ENCODE measurements at regions not wholly inside any gene's neighbourhood (a gene's known extent, or its start where the extent isn't known, plus 50 kb on each side); places are given as distances from the start of the nearest gene placed in this dataset.

DNA sequence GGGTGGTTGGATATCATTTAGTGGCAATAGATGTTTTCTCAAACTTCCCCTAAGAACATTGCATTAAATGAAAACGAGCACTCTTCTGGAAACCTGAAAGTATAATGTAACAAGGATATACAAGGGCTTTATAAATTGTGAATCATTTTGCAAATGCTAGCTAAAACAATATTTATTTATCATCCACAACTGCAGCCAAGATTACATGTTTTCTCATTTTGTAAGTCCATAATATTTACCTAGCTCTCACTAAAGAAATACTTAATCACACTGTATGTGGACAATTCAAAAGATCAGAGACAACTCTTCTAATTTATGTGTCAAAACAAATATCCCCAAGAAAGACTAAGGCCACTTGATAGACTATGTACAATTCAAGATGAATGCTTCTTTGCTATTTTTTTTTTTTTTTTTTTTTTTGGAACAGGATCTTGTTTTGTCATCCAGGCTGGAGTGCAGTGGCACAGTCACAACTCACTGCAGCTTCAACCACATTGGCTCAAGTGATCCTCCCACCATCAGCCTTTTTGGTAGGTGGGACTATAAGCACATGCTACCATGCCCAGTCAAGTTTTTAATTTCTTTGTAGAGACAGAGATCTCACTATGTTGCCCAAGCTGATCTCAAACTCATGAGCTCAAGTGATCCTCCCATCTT, 427.7 kb upstream of the THBS1 start:
- Histone ChIP-seq H3K27ac (ENCODE audit: low read depth, low read length) (no peak overlapping the region), H3K4me2 (ENCODE audit: low read length) (no peak overlapping the region), H3K4me1 (ENCODE audit: control insufficient read depth, low read length) (no peaks in the 10 kb centered on the region), H3K79me2 (ENCODE audit: control insufficient read depth, low read length) (no peaks in the 10 kb centered on the region), H3K9me2 (replicated peaks; ENCODE audit: control insufficient read depth, low read length) (no peaks in the 10 kb centered on the region), H4K20me1 (ENCODE audit: control insufficient read depth, insufficient read depth, low read depth, low read length) (no peaks in the 10 kb centered on the region), H3K27me3 (ENCODE audit: control insufficient read depth, low read length) (no peaks in the 10 kb centered on the region), H3F3A (ENCODE audit: control insufficient read depth, insufficient read depth) (no peaks in the 10 kb centered on the region), H3K9me3 (ENCODE audit: control insufficient read depth, insufficient read depth, low read length) (no peaks in the 10 kb centered on the region), H3K4me3 (ENCODE audit: low read length) (no peak overlapping the region), H3K36me3 (ENCODE audit: control insufficient read depth, low read length) (no peaks in the 10 kb centered on the region)
- no peak for TF ChIP-seq EZH2phosphoT487 (IDR thresholded peaks at IDR 0.05; ENCODE audit: borderline replicate concordance, low read length)
- TF ChIP-seq, protein P1, sequence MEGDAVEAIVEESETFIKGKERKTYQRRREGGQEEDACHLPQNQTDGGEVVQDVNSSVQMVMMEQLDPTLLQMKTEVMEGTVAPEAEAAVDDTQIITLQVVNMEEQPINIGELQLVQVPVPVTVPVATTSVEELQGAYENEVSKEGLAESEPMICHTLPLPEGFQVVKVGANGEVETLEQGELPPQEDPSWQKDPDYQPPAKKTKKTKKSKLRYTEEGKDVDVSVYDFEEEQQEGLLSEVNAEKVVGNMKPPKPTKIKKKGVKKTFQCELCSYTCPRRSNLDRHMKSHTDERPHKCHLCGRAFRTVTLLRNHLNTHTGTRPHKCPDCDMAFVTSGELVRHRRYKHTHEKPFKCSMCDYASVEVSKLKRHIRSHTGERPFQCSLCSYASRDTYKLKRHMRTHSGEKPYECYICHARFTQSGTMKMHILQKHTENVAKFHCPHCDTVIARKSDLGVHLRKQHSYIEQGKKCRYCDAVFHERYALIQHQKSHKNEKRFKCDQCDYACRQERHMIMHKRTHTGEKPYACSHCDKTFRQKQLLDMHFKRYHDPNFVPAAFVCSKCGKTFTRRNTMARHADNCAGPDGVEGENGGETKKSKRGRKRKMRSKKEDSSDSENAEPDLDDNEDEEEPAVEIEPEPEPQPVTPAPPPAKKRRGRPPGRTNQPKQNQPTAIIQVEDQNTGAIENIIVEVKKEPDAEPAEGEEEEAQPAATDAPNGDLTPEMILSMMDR (IDR thresholded peaks at IDR 0.05; ENCODE audit: low read depth, low read length, poor library complexity, severe bottlenecking), result no peak

DNA sequence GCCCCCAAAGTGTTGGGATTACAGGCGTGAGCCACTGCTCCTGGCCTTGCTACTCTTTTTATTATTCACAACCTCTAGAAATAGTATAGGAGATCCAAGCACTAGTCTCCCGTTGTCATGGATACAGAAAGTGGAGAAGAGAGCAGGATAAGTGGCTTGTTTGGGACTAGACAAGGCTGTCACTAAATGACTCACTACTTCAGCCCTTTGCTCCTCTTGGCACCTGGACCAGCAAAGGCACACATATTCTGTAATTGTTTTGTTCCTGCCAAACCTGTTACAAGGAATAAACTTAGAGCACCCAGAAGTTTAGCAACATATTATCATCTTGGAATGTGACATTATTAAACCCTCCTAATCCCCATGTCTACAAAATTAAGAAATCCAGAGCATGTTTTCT, 427.2 kb upstream of the THBS1 start:
- no peak overlapping the region for H3K4me2 ChIP-seq (ENCODE audit: low read length)

DNA sequence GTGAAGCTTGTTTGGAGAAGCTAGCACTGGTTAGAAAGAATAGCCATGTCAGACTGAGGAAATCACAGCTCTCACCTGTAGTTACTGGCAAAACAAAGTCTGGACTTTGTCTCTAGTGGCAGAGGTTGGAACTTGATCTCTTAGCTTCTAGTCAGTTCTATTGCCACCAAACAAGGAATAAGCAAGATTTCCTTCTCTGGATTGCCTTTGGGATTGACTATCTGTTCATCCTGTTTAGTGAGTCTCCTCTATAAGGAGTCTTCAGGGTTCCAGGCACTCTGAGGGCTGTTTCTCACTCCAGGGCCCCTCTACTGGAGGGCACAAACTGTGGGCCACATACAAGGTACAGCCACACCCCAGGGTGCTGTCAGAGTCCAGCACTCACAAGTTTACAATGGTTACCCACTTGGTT, 426.6 kb upstream of the THBS1 start:
- Histone ChIP-seq H3K9me3 (ENCODE audit: control insufficient read depth, insufficient read depth, low read length) (no peaks in the 10 kb centered on the region), H3K79me2 (ENCODE audit: control insufficient read depth, low read length) (no peaks in the 10 kb centered on the region), H4K20me1 (ENCODE audit: control insufficient read depth, insufficient read depth, low read depth, low read length) (no peaks in the 10 kb centered on the region), H3K36me3 (ENCODE audit: control insufficient read depth, low read length) (no peaks in the 10 kb centered on the region), H3K27ac (ENCODE audit: low read depth, low read length) (no peak overlapping the region), H3K4me3 (ENCODE audit: low read length) (no peak overlapping the region), H3K27me3 (ENCODE audit: control insufficient read depth, low read length) (no peaks in the 10 kb centered on the region), H3K9me2 (replicated peaks; ENCODE audit: control insufficient read depth, low read length) (no peaks in the 10 kb centered on the region), H3K4me1 (ENCODE audit: control insufficient read depth, low read length) (no peaks in the 10 kb centered on the region), H3K4me2 (ENCODE audit: low read length) (no peak overlapping the region), H3F3A (ENCODE audit: control insufficient read depth, insufficient read depth) (no peaks in the 10 kb centered on the region)
- TF ChIP-seq, protein P1 (IDR thresholded peaks at IDR 0.05; ENCODE audit: low read depth, low read length, poor library complexity, severe bottlenecking), result no peak
- TF ChIP-seq EZH2phosphoT487 (IDR thresholded peaks at IDR 0.05; ENCODE audit: borderline replicate concordance, low read length), result no peak

More for the DNA sequence above, 427.2 kb upstream of the THBS1 start:
- Histone ChIP-seq H3K9me2 (replicated peaks; ENCODE audit: control insufficient read depth, low read length) (no peaks in the 10 kb centered on the region), H3K9me3 (ENCODE audit: control insufficient read depth, insufficient read depth, low read length) (no peaks in the 10 kb centered on the region), H3K36me3 (ENCODE audit: control insufficient read depth, low read length) (no peaks in the 10 kb centered on the region), H3K4me1 (ENCODE audit: control insufficient read depth, low read length) (no peaks in the 10 kb centered on the region), H4K20me1 (ENCODE audit: control insufficient read depth, insufficient read depth, low read depth, low read length) (no peaks in the 10 kb centered on the region), H3K27me3 (ENCODE audit: control insufficient read depth, low read length) (no peaks in the 10 kb centered on the region), H3K79me2 (ENCODE audit: control insufficient read depth, low read length) (no peaks in the 10 kb centered on the region), H3K4me3 (ENCODE audit: low read length) (no peak overlapping the region), H3F3A (ENCODE audit: control insufficient read depth, insufficient read depth) (no peaks in the 10 kb centered on the region), H3K27ac (ENCODE audit: low read depth, low read length) (no peak overlapping the region)
- no peak for TF ChIP-seq EZH2phosphoT487 (IDR thresholded peaks at IDR 0.05; ENCODE audit: borderline replicate concordance, low read length)
- TF ChIP-seq, protein P1 (IDR thresholded peaks at IDR 0.05; ENCODE audit: low read depth, low read length, poor library complexity, severe bottlenecking), result no peak
